ENCODE measurements at regions not wholly inside any gene's neighbourhood (a gene's known extent, or its start where the extent isn't known, plus 50 kb on each side); places are given as distances from the start of the nearest gene placed in this dataset.
"Not testable (repeated sequence)": the region's sequence is repeated elsewhere in the genome, so short reads cannot be mapped to it uniquely, and the experiment has no call there.

- Histone ChIP-seq H3K27ac (ENCODE audit: low read length) (no peak overlapping the region), H3K4me2 (ENCODE audit: low read length) (no peak overlapping the region), H3K36me3 (ENCODE audit: low read depth, low read length) (no peaks in the 10 kb centered on the region), H3K27me3 (ENCODE audit: low read length) (no peaks in the 10 kb centered on the region), H3K79me2 (ENCODE audit: low read length) (no peaks in the 10 kb centered on the region), H3K9me2 (replicated peaks; ENCODE audit: low read length) (no peaks in the 10 kb centered on the region), H4K20me1 (ENCODE audit: low read length) (no peaks in the 10 kb centered on the region), H3F3A (ENCODE audit: low read length, unreplicated experiment) (no peaks in the 10 kb centered on the region), H2AFZ (ENCODE audit: low read length) (no peak overlapping the region), H3K4me3 (ENCODE audit: low read length) (no peak overlapping the region), H3K9ac (ENCODE audit: low read length) (no peak overlapping the region), H3K9me3 (ENCODE audit: low read length) (no peaks in the 10 kb centered on the region), H3K4me1 (ENCODE audit: insufficient read depth, low read length) (peaks cover 10% of the 10 kb centered on the region)
- DNase-seq (no peak), ATAC-seq (no peak)
- ChIA-PET CTCF (no interaction called here), POLR2A (ENCODE audit: unreplicated experiment) (no interaction called here)
- BruUV-seq (replicated peaks), result no TSS peak
- intact Hi-C loops (cut with micrococcal nuclease), result no loop called here
- TF ChIP-seq CTCF (conservative IDR thresholded peaks at IDR 0.05; ENCODE audit: low read depth, low read length), result no peak
- TF ChIP-seq EZH2phosphoT487 (IDR thresholded peaks at IDR 0.05; ENCODE audit: borderline replicate concordance, low read length), result no peak
- no peak for TF ChIP-seq EZH2 (IDR thresholded peaks at IDR 0.05; ENCODE audit: low read length, unreplicated experiment)
Measured at GRCh38 chr2:195548198-195548940, 108.7 kb upstream of the SLC39A10 start.

- H2AFZ ChIP-seq (ENCODE audit: low read length); H3K79me2 ChIP-seq (ENCODE audit: low read length); H3K36me3 ChIP-seq (ENCODE audit: low read depth, low read length); H3F3A ChIP-seq (ENCODE audit: low read length, unreplicated experiment); H3K4me2 ChIP-seq (ENCODE audit: low read length); CTCF ChIA-PET; H4K20me1 ChIP-seq (ENCODE audit: low read length); ATAC-seq; H3K4me1 ChIP-seq (ENCODE audit: insufficient read depth, low read length); BruUV-seq (replicated peaks); H3K27me3 ChIP-seq (ENCODE audit: low read length); H3K27ac ChIP-seq (ENCODE audit: low read length); DNase-seq; H3K9me3 ChIP-seq (ENCODE audit: low read length); POLR2A ChIA-PET (ENCODE audit: unreplicated experiment); H3K4me3 ChIP-seq (ENCODE audit: low read length); H3K9ac ChIP-seq (ENCODE audit: low read length); intact Hi-C loops (cut with micrococcal nuclease); H3K9me2 ChIP-seq (replicated peaks; ENCODE audit: low read length): not testable (repeated sequence)
Measured at GRCh38 chr2:195547268-195547840, 109.7 kb upstream of the SLC39A10 start.

GRCh38 chr2:195545811-195546210, 111.2 kb upstream of the SLC39A10 start:
- BruUV-seq (replicated peaks), result no TSS peak
- Histone ChIP-seq H3K9me3 (ENCODE audit: low read length) (no peaks in the 10 kb centered on the region), H3K27ac (ENCODE audit: low read length) (no peak overlapping the region), H3F3A (ENCODE audit: low read length, unreplicated experiment) (no peaks in the 10 kb centered on the region), H3K9me2 (replicated peaks; ENCODE audit: low read length) (no peaks in the 10 kb centered on the region), H3K79me2 (ENCODE audit: low read length) (no peaks in the 10 kb centered on the region), H3K27me3 (ENCODE audit: low read length) (no peaks in the 10 kb centered on the region), H4K20me1 (ENCODE audit: low read length) (no peaks in the 10 kb centered on the region), H3K4me1 (ENCODE audit: insufficient read depth, low read length) (peaks cover 10% of the 10 kb centered on the region), H3K36me3 (ENCODE audit: low read depth, low read length) (no peaks in the 10 kb centered on the region), H3K4me2 (ENCODE audit: low read length) (no peak overlapping the region), H3K4me3 (ENCODE audit: low read length) (no peak overlapping the region), H2AFZ (ENCODE audit: low read length) (no peak overlapping the region), H3K9ac (ENCODE audit: low read length) (no peak overlapping the region)
- ChIA-PET POLR2A (ENCODE audit: unreplicated experiment) (no interaction called here), CTCF (no interaction called here)
- ATAC-seq (no peak), DNase-seq (no peak)
- intact Hi-C loops (cut with micrococcal nuclease), result no loop called here
- TF ChIP-seq EZH2 (IDR thresholded peaks at IDR 0.05; ENCODE audit: low read length, unreplicated experiment) (no peak), EZH2phosphoT487 (IDR thresholded peaks at IDR 0.05; ENCODE audit: borderline replicate concordance, low read length) (no peak), CTCF (conservative IDR thresholded peaks at IDR 0.05; ENCODE audit: low read depth, low read length) (no peak)
